GM12801 (cell line): ENCODE measurements at regions not wholly inside any gene's neighbourhood (a gene's known extent, or its start where the extent isn't known, plus 50 kb on each side); places are given as distances from the start of the nearest gene placed in this dataset.

ENCODE experiments used
- CTCF ChIP-seq: IDR thresholded peaks from one replicate; pipeline ENCODE4 v1.5.1; 2011; ENCODE audit warnings: control low read depth; ENCODE audit not compliant: insufficient read length; ENCODE audit errors: extremely low read depth

- TF ChIP-seq CTCF, result no peak
Measured at GRCh38 chr2:35827086-35827485, 528.5 kb upstream of the CRIM1 start.

- no peak for TF ChIP-seq CTCF
Measured at GRCh38 chr2:35822716-35823115, 532.9 kb upstream of the CRIM1 start.

GRCh38 chr2:35821675-35822074 lies 533.9 kb upstream of the CRIM1 start:
- no peak for TF ChIP-seq CTCF

GRCh38 chr2:35820391-35820790 lies 535.2 kb upstream of the CRIM1 start:
- TF ChIP-seq CTCF, result no peak

- no peak for TF ChIP-seq CTCF
Measured at GRCh38 chr2:35819033-35819432, 536.5 kb upstream of the CRIM1 start.

- no peak for TF ChIP-seq CTCF
Measured at GRCh38 chr2:35803126-35803525, 552.5 kb upstream of the CRIM1 start.

- TF ChIP-seq CTCF, result no peak
Measured at GRCh38 chr2:35794796-35795450, 560.7 kb upstream of the CRIM1 start.
